GM19467 (cell line): ENCODE measurements at regions not wholly inside any gene's neighbourhood (a gene's known extent, or its start where the extent isn't known, plus 50 kb on each side); places are given as distances from the start of the nearest gene placed in this dataset.

Experiments
- ATAC-seq: cut with Tn5 transposase; IDR thresholded peaks from one replicate; pipeline ENCODE4 v1.9.1; 2021; ENCODE audit warnings: mild to moderate bottlenecking, moderate library complexity; ENCODE audit not compliant: unreplicated experiment

DNA sequence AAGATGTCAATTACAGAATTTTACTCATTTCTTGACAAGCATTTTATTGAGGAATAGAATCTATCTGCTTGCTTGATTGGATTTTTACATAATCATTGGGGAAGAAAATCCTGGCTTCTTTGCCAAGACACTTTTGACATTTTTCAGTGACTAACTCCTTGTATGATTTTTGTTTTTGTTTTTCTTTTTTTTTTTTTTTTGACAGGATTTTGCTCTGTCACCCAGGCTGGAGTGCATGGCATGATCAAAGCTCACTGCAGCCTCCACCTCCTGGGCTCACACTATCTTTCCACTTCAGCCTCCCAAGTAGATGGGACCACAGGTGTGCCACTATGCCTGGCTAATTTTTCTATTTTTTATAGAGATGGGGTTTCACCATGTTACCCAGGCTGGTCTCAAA is 672.3 kb upstream of the RGMB start:
- ATAC-seq, result no peak

DNA sequence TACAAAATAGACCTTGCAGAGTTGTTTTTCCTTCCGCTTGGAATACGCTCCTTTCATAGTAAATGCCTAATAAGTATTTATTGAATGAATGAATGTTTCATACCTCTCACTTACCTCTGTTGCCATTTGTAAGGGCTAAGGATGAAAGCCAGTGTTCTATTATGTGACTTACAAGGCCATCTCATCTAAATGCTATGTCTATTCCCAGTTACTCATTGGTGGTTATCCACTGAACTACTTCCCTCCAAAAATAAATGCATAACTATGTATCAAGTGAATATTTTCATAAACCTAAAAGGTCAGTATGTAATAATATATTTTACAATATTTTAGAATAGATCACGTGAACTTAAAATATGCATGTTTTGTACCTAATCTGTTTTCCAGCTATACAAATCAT is 670.5 kb upstream of the RGMB start:
- no peak for ATAC-seq

DNA sequence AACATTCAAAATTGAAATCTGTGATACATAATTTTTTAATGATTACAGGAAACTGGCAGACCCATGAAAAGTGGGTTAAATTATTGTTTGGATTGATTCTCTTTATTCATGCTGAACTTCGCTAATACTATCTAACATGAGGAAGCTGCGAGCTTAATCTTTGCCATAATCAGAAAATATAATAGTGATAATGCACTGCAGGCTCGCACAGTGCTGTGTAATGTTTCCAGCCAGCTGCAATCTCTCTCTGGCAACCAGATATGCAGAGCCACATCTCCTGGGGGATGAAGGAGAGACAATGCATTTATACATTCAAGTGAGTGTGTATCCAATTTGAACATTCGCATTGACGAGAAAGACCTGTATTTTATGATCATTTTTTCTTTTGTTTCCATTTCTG is 669.7 kb upstream of the RGMB start:
- no peak for ATAC-seq

DNA sequence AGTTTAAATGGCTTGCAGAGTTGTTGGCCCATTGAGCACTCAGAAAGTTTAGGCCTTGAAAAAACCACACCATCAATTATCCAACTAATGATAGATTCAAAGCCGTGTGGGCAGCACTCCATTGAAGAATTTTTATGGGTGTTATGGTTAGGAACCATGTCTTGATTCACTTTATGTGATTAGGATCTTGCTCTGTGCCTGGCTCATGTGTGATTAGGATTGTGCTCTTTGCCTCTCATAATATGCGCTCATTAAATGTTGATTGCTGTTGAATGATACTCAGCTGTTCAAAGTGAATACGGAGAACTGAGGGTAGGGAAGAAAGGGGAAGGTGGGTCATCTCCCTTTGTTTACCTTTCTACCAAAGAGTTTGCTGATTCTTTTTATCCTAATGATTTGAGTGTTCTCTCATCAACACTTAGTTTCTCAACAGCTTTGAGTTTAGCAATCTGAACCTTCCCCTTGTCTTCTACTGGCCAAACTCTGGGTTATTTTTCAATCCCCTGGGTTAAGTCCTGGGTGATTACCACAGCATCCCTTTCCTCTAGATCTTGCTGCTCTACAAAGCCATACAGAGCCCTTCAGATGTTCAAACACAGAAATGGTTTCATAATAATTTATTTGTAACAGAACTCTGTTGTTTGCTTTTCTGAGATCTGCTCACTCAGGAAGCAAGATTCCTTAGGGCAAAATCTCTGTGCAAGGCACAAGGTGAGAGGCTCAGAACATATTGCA is 668.8 kb upstream of the RGMB start:
- ATAC-seq, result no peak

DNA sequence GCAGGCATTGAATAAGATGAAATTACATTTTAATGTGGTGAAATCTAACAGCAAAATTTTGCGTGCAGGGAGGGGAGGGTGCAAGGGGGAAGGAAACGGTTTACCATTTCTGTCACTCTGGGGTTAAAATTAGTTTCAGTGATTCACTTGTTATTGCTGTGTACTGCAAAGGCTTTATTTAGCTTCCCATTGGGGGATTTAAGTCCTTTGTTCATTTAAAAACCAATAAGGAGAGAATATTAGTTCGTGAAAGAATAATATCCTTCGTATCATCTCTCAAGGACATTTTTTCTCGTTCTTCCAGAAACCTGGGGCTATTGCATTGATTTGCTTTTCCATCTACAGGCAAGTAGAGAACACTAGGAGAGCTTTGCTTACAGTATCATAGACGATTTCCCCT is 667.8 kb upstream of the RGMB start:
- no peak for ATAC-seq

DNA sequence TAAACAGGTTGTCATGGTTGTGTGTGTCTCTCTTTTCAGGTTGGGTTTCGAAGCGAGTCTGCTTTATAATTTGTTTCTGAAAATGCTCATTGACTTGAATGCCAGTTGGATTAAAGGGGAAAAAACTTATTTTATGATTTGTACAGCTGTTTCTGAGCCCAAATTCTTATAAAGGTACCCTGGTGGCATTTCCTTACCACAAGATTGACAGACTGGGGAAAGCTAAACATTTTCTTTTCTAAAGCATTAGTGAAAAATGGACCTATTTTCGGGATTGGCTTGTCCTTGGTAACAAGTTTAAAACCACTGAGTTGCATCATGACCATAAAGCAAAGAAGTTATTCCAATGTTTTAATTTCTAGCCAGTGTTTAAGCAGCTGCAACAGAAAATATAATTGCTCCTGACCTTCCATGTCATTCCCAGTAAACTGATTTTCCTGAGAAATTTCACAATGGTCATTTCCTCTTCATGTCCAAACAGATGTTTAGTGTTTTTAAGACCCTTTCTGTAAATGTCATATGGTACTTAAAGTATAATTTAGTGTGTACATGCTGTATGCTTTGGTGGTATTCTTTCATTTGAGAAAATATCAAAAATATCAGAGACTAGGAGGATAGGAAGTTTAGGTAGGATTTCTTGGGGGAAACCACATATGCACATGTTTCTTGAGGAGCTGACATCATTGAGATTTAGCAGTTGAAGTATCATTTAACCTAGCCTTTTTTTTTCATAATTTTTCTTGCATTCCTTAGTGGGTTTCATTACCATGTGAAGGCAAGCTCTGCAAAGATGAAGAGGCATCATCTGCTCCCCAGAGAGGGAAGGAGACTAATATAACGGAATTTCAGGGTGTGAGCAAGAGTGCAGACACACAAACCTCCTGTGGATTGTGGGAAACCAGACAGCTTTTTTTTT is 667.1 kb upstream of the RGMB start:
- no peak for ATAC-seq

DNA sequence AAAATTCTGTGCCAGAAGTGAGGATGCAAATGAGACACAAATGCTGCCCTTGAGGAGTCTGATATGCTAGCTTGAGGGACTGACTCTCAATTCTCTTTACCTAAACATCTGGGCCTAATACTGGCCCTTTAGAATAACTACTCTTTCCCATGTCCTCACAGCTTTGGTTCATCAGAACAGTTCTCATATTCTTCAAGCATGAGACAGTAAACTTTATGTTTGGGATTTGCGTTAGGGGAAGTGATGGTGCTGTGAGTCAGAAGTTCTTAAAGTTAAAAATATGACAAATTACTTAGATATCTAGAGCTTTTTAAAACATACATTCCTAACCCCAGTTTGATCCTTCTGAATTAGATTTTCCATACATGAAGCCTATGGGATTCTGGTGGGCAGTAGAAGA is 665.0 kb upstream of the RGMB start:
- no peak for ATAC-seq

DNA sequence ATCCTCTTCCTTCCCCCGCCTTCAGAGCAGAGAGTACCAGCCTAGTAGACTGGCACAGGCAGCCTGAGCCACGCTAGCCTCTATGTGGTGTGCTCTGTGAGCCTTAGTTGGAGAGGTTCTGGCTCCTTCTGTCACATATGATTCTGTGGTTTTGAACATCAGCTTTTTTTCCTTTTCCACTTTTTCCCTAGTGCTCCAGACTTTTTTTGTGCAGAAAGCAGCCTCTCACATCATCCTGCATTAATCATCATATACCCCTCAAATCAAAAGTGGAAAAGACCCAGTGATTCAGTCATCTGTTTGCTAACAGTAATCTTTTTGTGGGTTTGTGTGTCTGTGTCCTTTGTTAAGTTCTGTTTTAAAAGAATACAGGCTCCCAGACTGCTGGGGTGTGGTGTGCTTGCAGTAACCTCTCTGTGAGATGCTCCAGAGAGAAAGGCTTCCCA is 663.9 kb upstream of the RGMB start:
- ATAC-seq, result no peak

DNA sequence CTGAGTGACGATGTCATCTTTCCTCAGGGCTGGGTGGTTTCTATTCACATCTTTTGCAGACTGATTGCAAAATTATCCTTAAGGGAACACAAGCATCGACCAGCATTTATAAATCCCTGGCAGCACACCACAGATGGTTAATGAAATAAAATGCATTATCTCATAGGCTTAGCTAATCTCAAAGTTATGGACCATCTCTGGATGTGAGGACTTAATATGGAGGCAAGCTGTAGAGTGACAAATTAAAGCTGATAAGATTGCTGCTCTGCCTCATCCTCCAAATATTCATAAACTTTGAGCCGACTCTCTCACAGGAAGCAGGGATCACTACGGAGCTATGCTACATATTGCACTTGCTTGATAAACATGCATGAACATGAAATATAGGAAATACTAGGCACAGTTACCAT is 663.2 kb upstream of the RGMB start:
- ATAC-seq, result no peak

DNA sequence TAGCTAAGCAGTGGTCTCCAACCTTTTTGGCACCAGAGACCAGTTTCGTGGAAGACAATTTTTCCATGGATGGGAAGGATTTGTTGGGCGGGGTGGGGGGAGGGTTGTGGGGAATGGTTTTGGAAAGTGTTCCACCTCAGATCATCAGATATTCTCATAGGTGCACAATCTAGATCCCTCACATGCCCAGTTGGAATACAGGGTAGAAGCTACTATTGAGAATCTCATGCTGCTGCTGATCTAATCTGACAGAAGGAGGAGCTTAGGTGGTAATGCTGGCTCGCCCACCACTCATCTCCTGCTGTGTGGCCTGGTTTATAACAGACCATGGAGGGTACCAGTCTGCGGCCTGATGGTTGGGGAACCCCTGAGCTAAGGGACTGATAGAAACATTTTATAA is 662.7 kb upstream of the RGMB start:
- no peak for ATAC-seq

DNA sequence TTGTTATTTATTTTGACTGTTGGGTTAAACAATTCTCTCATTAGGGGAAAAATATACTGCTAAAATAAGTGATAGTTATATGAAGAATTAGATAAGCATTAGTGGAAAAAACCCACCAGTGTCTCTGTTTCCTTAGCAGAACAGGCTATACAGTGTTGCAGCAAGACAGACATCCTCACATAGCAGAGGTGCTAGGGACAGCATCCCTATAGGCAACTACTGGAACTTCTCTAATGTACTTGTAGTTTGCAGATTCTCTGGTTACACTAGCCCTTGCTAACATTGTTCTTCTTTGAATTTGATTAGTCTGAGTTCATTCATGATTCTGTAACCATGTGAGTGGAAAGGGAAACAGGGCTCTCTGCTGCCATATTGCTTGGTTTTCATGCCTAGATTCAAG is 661.8 kb upstream of the RGMB start:
- no peak for ATAC-seq

DNA sequence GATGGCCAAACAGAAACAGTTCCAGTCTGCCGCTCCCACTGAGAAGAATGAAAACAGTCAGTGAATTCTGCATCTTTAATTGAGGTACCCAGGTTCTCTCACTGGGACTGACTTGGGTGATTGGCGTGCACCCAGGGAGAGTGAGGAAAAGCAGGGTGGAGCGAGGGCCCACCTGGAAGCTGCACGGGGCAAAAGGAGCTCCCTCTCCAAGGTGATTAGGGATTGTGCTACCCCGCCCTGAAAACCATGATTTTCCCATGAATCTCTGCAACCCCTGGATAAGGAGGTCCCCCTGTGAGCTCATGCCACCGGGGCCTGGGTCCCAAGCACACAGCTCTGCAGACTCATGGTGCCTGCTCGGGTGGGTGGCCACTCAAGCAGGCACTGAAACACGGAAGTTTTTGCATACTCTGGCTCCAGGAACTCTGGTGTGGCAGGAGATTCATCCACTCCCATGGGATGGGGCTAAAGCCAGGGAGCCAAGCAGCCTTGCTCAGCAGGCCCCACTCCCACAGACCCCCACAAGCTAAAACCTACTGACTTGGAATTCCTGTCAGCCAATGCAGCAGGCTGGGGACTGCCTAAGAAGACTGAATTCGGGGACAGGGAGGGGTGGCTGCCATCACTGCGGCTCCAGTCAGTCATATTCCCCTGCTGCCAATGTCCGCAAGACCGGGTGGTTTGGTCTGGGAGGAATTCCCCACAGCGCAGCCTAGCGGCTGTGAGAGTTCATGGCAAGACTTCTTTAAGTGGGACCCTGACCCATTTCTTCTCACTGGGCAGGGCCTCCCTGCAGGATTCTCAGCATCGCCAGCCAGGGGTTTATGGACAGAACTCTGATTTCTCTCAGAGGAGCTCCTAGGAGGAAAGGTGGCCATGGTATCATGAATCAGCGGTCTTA is 652.2 kb upstream of the RGMB start:
- ATAC-seq, result no peak

DNA sequence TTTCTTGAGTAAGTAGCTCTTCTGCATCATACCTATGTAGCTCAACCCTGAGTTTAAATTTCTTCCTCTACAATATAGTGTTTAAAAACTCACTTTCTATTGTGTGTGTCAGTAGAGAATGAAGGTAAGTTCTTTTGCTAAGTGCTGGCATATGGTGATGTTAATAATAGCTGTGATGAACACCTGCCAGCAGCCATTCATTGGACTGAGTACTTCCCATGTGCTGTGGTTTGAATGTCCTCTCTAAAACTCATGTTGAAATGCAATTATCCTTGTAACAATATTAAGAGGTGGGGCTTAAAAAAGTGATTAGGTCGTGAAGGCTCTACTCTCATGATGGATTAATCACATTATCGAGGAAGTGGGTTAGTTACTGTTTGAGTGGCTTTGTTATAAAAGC is 645.2 kb upstream of the RGMB start:
- ATAC-seq, result no peak

DNA sequence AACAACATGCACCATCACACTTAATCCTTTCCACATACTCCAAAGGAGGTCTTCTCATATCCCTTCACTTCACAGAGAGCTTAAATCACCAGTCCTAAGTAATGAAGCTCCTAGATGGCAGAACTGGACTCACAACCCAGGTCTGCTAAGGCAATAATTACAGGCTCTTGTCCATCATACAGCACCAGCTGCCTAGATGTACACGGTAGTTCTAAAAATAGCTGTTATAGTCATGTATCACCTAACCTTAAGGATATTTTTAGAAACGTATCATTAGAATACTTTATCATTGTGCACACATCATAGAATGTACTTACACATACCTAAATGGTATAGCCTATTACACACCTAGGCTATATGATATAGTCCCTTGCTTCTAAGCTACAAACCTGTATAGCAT is 644.6 kb upstream of the RGMB start:
- ATAC-seq, result no peak

DNA sequence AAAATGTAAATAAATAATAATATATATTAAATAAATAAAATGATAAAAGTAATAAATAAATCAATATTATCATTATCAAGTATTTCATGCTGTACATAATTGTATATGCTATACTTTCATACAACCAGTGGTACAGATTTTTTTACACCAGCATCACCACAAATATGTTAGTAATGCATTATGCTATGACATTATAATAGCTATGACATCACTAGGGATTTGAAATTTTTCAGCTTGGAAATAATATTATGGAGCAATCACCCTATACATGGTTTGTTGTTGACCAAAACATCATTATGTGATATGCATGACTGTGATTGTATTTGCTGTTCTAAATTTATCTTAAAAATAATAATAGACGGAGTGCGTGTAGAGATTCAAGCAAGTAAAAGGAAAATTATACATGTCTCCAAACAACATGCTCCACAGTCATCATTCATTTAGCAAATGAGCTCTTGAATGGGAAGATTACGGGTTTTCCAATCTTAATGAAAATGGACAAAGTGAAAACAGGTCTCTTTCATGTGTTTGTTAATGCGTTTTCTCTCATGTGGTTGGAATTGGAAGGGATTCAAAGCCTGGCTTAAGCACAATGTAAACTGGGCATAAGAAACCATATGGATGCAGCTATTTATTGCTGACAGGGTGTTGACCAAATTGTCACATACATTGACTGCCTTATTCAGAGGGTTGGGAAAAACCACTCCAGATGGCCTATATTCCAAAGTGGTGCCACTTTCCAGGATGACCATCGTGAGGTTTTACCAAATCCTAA is 643.0 kb upstream of the RGMB start:
- ATAC-seq, result no peak

DNA sequence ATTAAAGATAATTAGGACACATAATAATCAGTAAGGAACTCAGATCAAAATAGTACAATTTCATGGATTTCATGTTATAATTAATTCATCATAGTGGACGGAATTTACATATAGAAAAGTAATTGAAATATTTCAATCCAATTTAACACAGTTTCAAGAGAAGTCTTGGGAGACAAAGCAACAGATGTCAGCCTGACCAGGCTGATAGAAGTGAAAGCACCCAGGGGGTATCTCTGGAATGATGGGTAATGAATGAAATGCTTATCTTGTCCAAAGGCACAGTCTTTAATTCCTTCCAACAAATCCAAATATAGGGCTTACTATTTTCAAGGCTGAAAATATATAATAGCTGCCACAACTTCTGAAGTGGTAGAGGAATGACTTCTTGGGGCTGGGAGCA is 629.3 kb upstream of the RGMB start:
- ATAC-seq, result no peak

DNA sequence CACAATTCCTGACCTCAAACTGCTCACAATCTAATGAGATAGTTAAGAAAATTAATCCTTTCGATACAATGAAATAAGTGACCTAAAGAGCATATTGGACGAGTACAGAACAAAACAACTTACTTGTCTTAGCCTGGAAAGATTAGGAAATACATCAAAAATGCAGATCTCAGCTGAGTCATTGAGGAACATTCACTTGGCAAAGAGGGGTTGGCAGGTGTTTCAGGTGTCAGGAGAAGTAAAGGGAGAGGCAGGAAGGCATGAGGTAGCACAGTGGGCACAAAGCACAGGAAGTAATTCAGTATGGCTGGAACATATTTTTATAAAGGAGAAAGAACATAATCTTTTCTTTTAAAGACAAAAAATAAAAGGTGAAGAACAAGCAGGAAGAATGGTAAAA is 628.8 kb upstream of the RGMB start:
- ATAC-seq, result no peak

DNA sequence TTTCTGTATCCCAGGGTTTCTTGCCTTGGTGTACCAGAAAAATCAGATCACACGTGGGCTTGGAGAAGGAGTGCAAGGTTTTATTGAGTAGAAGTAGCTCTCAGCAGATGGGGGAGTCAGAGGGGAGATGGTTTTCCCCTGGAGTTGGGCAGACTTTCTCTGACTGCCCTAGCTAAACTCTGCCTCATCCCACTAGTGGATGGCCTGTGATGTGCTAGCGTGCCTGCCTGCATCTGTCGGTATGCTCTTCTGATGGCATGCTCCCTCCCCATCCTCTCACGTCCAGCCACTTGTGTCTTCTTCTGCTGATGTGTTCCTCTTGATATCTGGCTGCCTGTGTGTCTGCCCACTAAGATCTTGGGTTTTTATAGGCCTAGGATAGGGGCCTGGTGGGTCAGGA is 616.1 kb upstream of the RGMB start:
- no peak for ATAC-seq

DNA sequence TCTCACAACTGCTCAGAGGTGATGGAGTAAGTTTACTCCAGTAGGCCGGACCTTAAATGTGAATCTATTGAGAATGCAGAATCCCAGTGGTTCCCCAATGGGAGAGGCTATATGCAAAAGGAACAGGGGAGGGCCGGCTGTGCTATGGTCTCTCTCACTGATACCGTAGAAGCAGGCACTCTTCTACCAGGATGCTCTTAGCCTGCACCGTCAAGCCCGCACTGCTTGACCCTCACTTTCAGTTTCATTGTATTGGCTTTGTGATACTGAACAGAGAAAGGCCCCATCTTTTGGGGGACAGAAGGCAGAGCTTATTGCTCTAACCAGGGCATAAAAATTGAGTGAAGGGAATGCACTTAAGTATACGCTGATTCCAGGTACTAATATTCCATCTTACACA is 615.0 kb upstream of the RGMB start:
- ATAC-seq, result no peak

DNA sequence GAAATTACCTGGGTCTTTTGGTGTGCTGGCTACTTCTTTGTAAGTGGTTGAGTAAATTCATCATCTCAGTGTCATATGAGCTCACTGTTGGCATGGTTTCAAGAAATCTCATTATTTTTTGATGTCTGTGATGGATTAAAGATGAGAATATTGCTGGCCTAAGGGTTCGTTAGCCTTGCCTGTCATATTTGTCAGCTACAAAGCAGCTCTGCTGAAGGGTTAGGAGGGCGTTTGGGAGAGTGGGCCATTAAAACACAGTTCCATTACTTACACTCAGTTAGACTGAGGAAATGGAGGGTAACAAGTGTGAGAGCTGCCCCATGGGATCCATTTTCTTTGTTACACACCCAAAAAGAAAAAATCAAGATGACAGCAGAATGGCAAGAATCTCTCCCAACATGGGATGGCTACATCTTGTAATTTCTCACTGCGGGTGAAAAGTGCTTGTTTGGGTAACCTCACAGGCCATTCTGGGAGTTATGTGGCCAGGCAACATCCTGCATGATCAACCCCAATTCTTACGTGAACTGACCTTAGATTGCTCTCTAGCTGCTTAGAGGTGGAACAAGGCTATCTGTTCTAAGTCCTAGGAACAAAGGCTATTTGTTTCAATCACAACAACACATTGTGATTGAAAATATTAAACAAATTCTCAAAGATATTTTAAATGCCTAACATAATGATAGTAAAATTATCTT is 609.5 kb upstream of the RGMB start:
- no peak for ATAC-seq
